ENCODE measurements at regions not wholly inside any gene's neighbourhood (a gene's known extent, or its start where the extent isn't known, plus 50 kb on each side); places are given as distances from the start of the nearest gene placed in this dataset.

GRCh38 chr4:162239992-162240769 lies 76.4 kb upstream of the FSTL5 start:
- DNase-seq (ENCODE audit: low spot score): no peak
- Mint-ChIP-seq H3K4me1 (ENCODE audit: unreplicated experiment) (no peaks in the 10 kb centered on the region), H3K4me3 (ENCODE audit: unreplicated experiment) (no peak overlapping the region), H3K9me3 (ENCODE audit: unreplicated experiment) (no peaks in the 10 kb centered on the region), H3K27me3 (ENCODE audit: unreplicated experiment) (no peaks in the 10 kb centered on the region), H3K27ac (ENCODE audit: unreplicated experiment) (no peak overlapping the region), H3K36me3 (ENCODE audit: low read depth, unreplicated experiment) (no peaks in the 10 kb centered on the region)
- TF ChIP-seq CTCF (IDR thresholded peaks at IDR 0.05; ENCODE audit: unreplicated experiment): no peak

GRCh38 chr4:162237676-162238075 lies 73.9 kb upstream of the FSTL5 start:
- no peak for TF ChIP-seq CTCF (IDR thresholded peaks at IDR 0.05; ENCODE audit: unreplicated experiment)
- Mint-ChIP-seq H3K27ac (ENCODE audit: unreplicated experiment) (no peak overlapping the region), H3K27me3 (ENCODE audit: unreplicated experiment) (no peaks in the 10 kb centered on the region), H3K4me1 (ENCODE audit: unreplicated experiment) (no peaks in the 10 kb centered on the region), H3K4me3 (ENCODE audit: unreplicated experiment) (no peak overlapping the region), H3K9me3 (ENCODE audit: unreplicated experiment) (no peaks in the 10 kb centered on the region), H3K36me3 (ENCODE audit: low read depth, unreplicated experiment) (no peaks in the 10 kb centered on the region)
- no peak for DNase-seq (ENCODE audit: low spot score)

GRCh38 chr4:162234595-162234994 lies 70.8 kb upstream of the FSTL5 start:
- no peak for TF ChIP-seq CTCF (IDR thresholded peaks at IDR 0.05; ENCODE audit: unreplicated experiment)
- H3K27ac Mint-ChIP-seq (ENCODE audit: unreplicated experiment): no peak overlapping the region
- no peaks in the 10 kb centered on the region for H3K9me3 Mint-ChIP-seq (ENCODE audit: unreplicated experiment)
- no peak overlapping the region for H3K4me3 Mint-ChIP-seq (ENCODE audit: unreplicated experiment)
- DNase-seq (ENCODE audit: low spot score): no peak
- H3K27me3 Mint-ChIP-seq (ENCODE audit: unreplicated experiment): no peaks in the 10 kb centered on the region
- H3K36me3 Mint-ChIP-seq (ENCODE audit: low read depth, unreplicated experiment): no peaks in the 10 kb centered on the region
- H3K4me1 Mint-ChIP-seq (ENCODE audit: unreplicated experiment): no peaks in the 10 kb centered on the region

- Mint-ChIP-seq H3K27me3 (ENCODE audit: unreplicated experiment) (no peaks in the 10 kb centered on the region), H3K4me3 (ENCODE audit: unreplicated experiment) (no peak overlapping the region), H3K36me3 (ENCODE audit: low read depth, unreplicated experiment) (no peaks in the 10 kb centered on the region), H3K27ac (ENCODE audit: unreplicated experiment) (no peak overlapping the region), H3K9me3 (ENCODE audit: unreplicated experiment) (no peaks in the 10 kb centered on the region), H3K4me1 (ENCODE audit: unreplicated experiment) (no peaks in the 10 kb centered on the region)
- DNase-seq (ENCODE audit: low spot score): no peak
- no peak for TF ChIP-seq CTCF (IDR thresholded peaks at IDR 0.05; ENCODE audit: unreplicated experiment)
Measured at GRCh38 chr4:162232349-162232748, 68.5 kb upstream of the FSTL5 start.

GRCh38 chr4:162229670-162230069 lies 65.9 kb upstream of the FSTL5 start:
- H3K4me1 Mint-ChIP-seq (ENCODE audit: unreplicated experiment): no peaks in the 10 kb centered on the region
- no peak for DNase-seq (ENCODE audit: low spot score)
- H3K9me3 Mint-ChIP-seq (ENCODE audit: unreplicated experiment): no peaks in the 10 kb centered on the region
- no peak overlapping the region for H3K4me3 Mint-ChIP-seq (ENCODE audit: unreplicated experiment)
- no peaks in the 10 kb centered on the region for H3K27me3 Mint-ChIP-seq (ENCODE audit: unreplicated experiment)
- TF ChIP-seq CTCF (IDR thresholded peaks at IDR 0.05; ENCODE audit: unreplicated experiment): no peak
- no peak overlapping the region for H3K27ac Mint-ChIP-seq (ENCODE audit: unreplicated experiment)
- H3K36me3 Mint-ChIP-seq (ENCODE audit: low read depth, unreplicated experiment): no peaks in the 10 kb centered on the region

All from endothelial cell (in vitro differentiated cells).